Right lobe of liver (tissue), 4 donors: ENCODE measurements at regions not wholly inside any gene's neighbourhood (a gene's known extent, or its start where the extent isn't known, plus 50 kb on each side); places are given as distances from the start of the nearest gene placed in this dataset.

Experiments used
- POLR2A ChIP-seq: fragments of 450-650 bp; IDR thresholded peaks from one replicate; pipeline ENCODE4 v1.6.1; 2017; ENCODE audit warnings: antibody characterized with exemption, mild to moderate bottlenecking
- TF ChIP-seq, protein P1 (sequence below), 4 donors: fragments of 200-600 bp in 3 of 4; fragments of 450-650 bp in 1 of 4; IDR thresholded peaks; one replicate each; pipeline versions ENCODE4 v1.5.1 to v1.8.0; 2016 to 2022; ENCODE audit warnings: antibody characterized with exemption in 4 of 4, mild to moderate bottlenecking in 2 of 4
- donor health status: DM: no; HTN: no; CAD: no.
- donor health status: DM: no; HTN: no; CAD: no.
- donor health status: DM: no; HTN: yes; CAD: no.

- TF ChIP-seq, protein P1, sequence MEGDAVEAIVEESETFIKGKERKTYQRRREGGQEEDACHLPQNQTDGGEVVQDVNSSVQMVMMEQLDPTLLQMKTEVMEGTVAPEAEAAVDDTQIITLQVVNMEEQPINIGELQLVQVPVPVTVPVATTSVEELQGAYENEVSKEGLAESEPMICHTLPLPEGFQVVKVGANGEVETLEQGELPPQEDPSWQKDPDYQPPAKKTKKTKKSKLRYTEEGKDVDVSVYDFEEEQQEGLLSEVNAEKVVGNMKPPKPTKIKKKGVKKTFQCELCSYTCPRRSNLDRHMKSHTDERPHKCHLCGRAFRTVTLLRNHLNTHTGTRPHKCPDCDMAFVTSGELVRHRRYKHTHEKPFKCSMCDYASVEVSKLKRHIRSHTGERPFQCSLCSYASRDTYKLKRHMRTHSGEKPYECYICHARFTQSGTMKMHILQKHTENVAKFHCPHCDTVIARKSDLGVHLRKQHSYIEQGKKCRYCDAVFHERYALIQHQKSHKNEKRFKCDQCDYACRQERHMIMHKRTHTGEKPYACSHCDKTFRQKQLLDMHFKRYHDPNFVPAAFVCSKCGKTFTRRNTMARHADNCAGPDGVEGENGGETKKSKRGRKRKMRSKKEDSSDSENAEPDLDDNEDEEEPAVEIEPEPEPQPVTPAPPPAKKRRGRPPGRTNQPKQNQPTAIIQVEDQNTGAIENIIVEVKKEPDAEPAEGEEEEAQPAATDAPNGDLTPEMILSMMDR (IDR thresholded peaks at IDR 0.05) = no peak
- TF ChIP-seq POLR2A = no peak
Observed at GRCh38 chr16:82527101-82527500, 99.7 kb upstream of the CDH13 start.
